22Rv1 (cell line): ENCODE measurements at regions not wholly inside any gene's neighbourhood (a gene's known extent, or its start where the extent isn't known, plus 50 kb on each side); places are given as distances from the start of the nearest gene placed in this dataset.

ENCODE experiments used
- CTCF ChIP-seq: fragments of 450-650 bp; IDR thresholded peaks from 2 replicates; pipeline ENCODE4 v1.5.1; 2017; ENCODE audit warnings: mild to moderate bottlenecking
- ZFX ChIP-seq: fragments of 450-650 bp; IDR thresholded peaks from 2 replicates; pipeline ENCODE4 v1.6.1; 2017; ENCODE audit warnings: antibody characterized with exemption, borderline replicate concordance

DNA sequence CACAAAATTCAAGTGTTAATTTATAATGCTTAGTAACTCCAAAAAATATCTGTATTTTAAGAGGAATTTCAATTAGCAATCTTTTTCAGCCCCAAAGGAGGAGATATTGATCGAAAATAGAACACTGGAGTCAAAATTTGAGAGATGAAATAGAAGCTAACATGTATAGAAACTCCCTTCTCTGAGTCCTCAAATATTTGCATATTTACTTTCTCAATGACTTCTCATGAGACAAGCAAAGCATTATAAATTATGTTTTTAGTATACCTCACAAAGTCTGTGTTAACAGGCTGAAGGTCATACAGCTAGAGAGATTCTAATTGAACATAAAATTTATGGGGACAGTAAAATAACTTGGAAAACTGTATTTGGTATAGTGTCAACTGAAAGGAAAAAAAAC is 260.5 kb downstream of the GPAM start:
- TF ChIP-seq CTCF (no peak), ZFX (no peak)
